IMR-90 (cell line): ENCODE measurements at regions not wholly inside any gene's neighbourhood (a gene's known extent, or its start where the extent isn't known, plus 50 kb on each side); places are given as distances from the start of the nearest gene placed in this dataset.

Experiments used
- ATAC-seq: fragments of 200-7000 bp; cut with Tn5 transposase; 2 replicates; pipeline ENCODE4 v1.9.1; 2020; ENCODE audit warnings: low read depth, mild to moderate bottlenecking, moderate library complexity
- BruUV-seq: library from RNA; stranded (reverse); fragments of 400-500 nt; replicated peaks from 2 replicates; lab custom pipeline; 2021; lab: Mats Ljungman, UMichigan
- CTCF ChIA-PET: fragments of 300-600 bp; formaldehyde crosslinking; extraction: SDS; loops from one replicate; lab custom pipeline; 2021; ENCODE audit warnings: antibody characterized with exemption; lab: Yijun Ruan, JAX
- POLR2A ChIA-PET: fragments of 300-600 bp; sonication (Branson Sonifier 250); formaldehyde crosslinking; loops from one replicate; lab custom pipeline; 2022; ENCODE audit warnings: antibody characterized with exemption; ENCODE audit not compliant: unreplicated experiment; lab: Charles Lee
- DNase-seq: peaks from one replicate; pipeline ENCODE4 v3.0.0; 2013
- H2AFZ ChIP-seq: replicated peaks from 2 replicates; pipeline ENCODE3; 2013; ENCODE audit warnings: low read length, mild to moderate bottlenecking; ENCODE audit not compliant: poor library complexity
- H2AK5ac ChIP-seq: 2 replicates; pipeline ENCODE4 v1.6.1; 2013; ENCODE audit warnings: low read depth, low read length, inconsistent platforms
- H2AK9ac ChIP-seq: replicated peaks from 2 replicates; pipeline ENCODE3; 2013; ENCODE audit warnings: mild to moderate bottlenecking, low read depth, low read length, moderate library complexity; ENCODE audit not compliant: poor library complexity
- H2BK120ac ChIP-seq: 2 replicates; pipeline ENCODE4 v1.6.1; 2013; ENCODE audit warnings: low read depth, low read length, inconsistent platforms
- H2BK15ac ChIP-seq: 3 replicates; pipeline ENCODE4 v1.6.1; 2013; ENCODE audit warnings: low read depth, low read length, inconsistent platforms
- H2BK20ac ChIP-seq: 2 replicates; pipeline ENCODE4 v1.6.1; 2013; ENCODE audit warnings: low read depth, mild to moderate bottlenecking, inconsistent platforms, low read length, moderate library complexity
- H2BK5ac ChIP-seq: 2 replicates; pipeline ENCODE4 v1.6.1; 2013; ENCODE audit warnings: mild to moderate bottlenecking, low read depth, low read length, inconsistent platforms; ENCODE audit not compliant: poor library complexity, severe bottlenecking
- H3K14ac ChIP-seq: replicated peaks from 2 replicates; pipeline ENCODE4 v1.6.1; 2013; ENCODE audit warnings: low read depth, low read length, inconsistent platforms
- H3K18ac ChIP-seq: 2 replicates; pipeline ENCODE4 v1.6.1; 2013; ENCODE audit warnings: low read depth, low read length, control low read depth
- H3K23ac ChIP-seq: 2 replicates; pipeline ENCODE4 v1.6.1; 2013; ENCODE audit warnings: low read depth, low read length, inconsistent platforms
- H3K27ac ChIP-seq: 2 replicates; pipeline ENCODE4 v1.5.1; 2013; ENCODE audit warnings: mild to moderate bottlenecking, control low read depth, low read length; ENCODE audit not compliant: insufficient read depth
- H3K27me3 ChIP-seq: 2 replicates; pipeline ENCODE4 v1.6.1; 2013; ENCODE audit warnings: low read length; ENCODE audit not compliant: control insufficient read depth, insufficient read depth
- H3K36me3 ChIP-seq: 2 replicates; pipeline ENCODE4 v1.6.1; 2013; ENCODE audit warnings: low read length, mixed read lengths; ENCODE audit not compliant: control insufficient read depth, insufficient read depth
- H3K4ac ChIP-seq: 2 replicates; pipeline ENCODE4 v1.6.1; 2013; ENCODE audit warnings: low read depth, low read length, inconsistent platforms
- H3K4me1 ChIP-seq: 2 replicates; pipeline ENCODE4 v1.6.1; 2013; ENCODE audit warnings: low read length, mixed read lengths; ENCODE audit not compliant: control insufficient read depth, insufficient read depth
- H3K4me2 ChIP-seq: 2 replicates; pipeline ENCODE4 v1.6.1; 2013; ENCODE audit warnings: low read depth, mild to moderate bottlenecking, control low read depth, low read length, moderate library complexity
- H3K4me3 ChIP-seq: 2 replicates; pipeline ENCODE4 v1.5.1; 2013; ENCODE audit warnings: low read depth, mild to moderate bottlenecking, control low read depth, low read length, moderate library complexity; ENCODE audit not compliant: insufficient read depth
- H3K56ac ChIP-seq: 2 replicates; pipeline ENCODE4 v1.6.1; 2013; ENCODE audit warnings: low read length, inconsistent platforms; ENCODE audit not compliant: insufficient read depth; ENCODE audit errors: extremely low read depth
- H3K79me1 ChIP-seq, 2 experiments: 2 replicates each; pipeline ENCODE4 v1.6.1; 2013; ENCODE audit warnings: low read length in 2 of 2, inconsistent platforms in 1 of 2, low read depth in 1 of 2
- H3K9ac ChIP-seq: 2 replicates; pipeline ENCODE4 v1.6.1; 2013; ENCODE audit warnings: low read depth, low read length, control low read depth
- H3K9me1 ChIP-seq: 2 replicates; pipeline ENCODE4 v1.6.1; 2013; ENCODE audit warnings: low read length, inconsistent platforms; ENCODE audit not compliant: insufficient read depth
- H3K9me3 ChIP-seq: 2 replicates; pipeline ENCODE4 v1.6.1; 2013; ENCODE audit warnings: low read length; ENCODE audit not compliant: control insufficient read depth, insufficient read depth
- H4K20me1 ChIP-seq: 2 replicates; pipeline ENCODE4 v1.6.1; 2013; ENCODE audit warnings: low read length, inconsistent platforms; ENCODE audit not compliant: insufficient read depth
- H4K5ac ChIP-seq: 2 replicates; pipeline ENCODE4 v1.6.1; 2013; ENCODE audit warnings: mild to moderate bottlenecking, low read depth, low read length, control low read depth
- H4K8ac ChIP-seq, 2 experiments: 2 replicates each; pipeline ENCODE4 v1.6.1; 2013; ENCODE audit warnings: low read depth in 2 of 2, low read length in 2 of 2, control low read depth in 1 of 2, inconsistent platforms in 1 of 2
- H4K91ac ChIP-seq: 2 replicates; pipeline ENCODE4 v1.6.1; 2013; ENCODE audit warnings: low read depth, low read length, inconsistent platforms; ENCODE audit not compliant: insufficient read depth
- BHLHE40 ChIP-seq: fragments of 150-350 bp; IDR thresholded peaks from 2 replicates; pipeline ENCODE4 v1.6.1; 2016; ENCODE audit warnings: mild to moderate bottlenecking, low read depth, low read length
- CHD1 ChIP-seq: IDR thresholded peaks from 2 replicates; pipeline ENCODE4 v1.6.1; 2012; ENCODE audit warnings: low read depth, low read length, improper control_type of control experiment
- FOS ChIP-seq: fragments of 150-350 bp; IDR thresholded peaks from 2 replicates; pipeline ENCODE4 v1.6.1; 2016; ENCODE audit warnings: low read depth, low read length
- MAFK ChIP-seq: IDR thresholded peaks from 2 replicates; pipeline ENCODE4 v1.6.1; 2012; ENCODE audit warnings: low read depth, low read length, improper control_type of control experiment
- NFE2L2 ChIP-seq: fragments of 150-350 bp; IDR thresholded peaks from 2 replicates; pipeline ENCODE4 v1.6.1; 2016; ENCODE audit warnings: low read depth, mild to moderate bottlenecking, low read length
- POLR2A ChIP-seq: IDR thresholded peaks from 2 replicates; pipeline ENCODE4 v1.6.1; 2012; ENCODE audit warnings: mild to moderate bottlenecking, low read depth, low read length
- RAD21 ChIP-seq: IDR thresholded peaks from 2 replicates; pipeline ENCODE4 v1.6.1; 2012; ENCODE audit warnings: low read length, improper control_type of control experiment
- RCOR1 ChIP-seq: IDR thresholded peaks from 2 replicates; pipeline ENCODE4 v1.6.1; 2012; ENCODE audit warnings: mild to moderate bottlenecking, low read length, improper control_type of control experiment; ENCODE audit not compliant: insufficient replicate concordance
- RFX5 ChIP-seq: IDR thresholded peaks from 2 replicates; pipeline ENCODE4 v1.8.0; 2012; ENCODE audit warnings: low read depth, mild to moderate bottlenecking, low read length, moderate library complexity
- SMC3 ChIP-seq: fragments of 150-350 bp; IDR thresholded peaks from 2 replicates; pipeline ENCODE4 v1.6.1; 2016; ENCODE audit warnings: low read depth, mild to moderate bottlenecking, antibody characterized with exemption, low read length, moderate library complexity
- WGBS, 2 experiments: methylation state at CpG; one replicate each; pipeline versions ENCODE4 v1.1.5 to v1.1.7; 2013; ENCODE audit warnings: missing lambda C conversion rate in 2 of 2; ENCODE audit not compliant: insufficient read length in 1 of 2; ENCODE audit errors: extremely low coverage in 2 of 2; 5-methylcytosine and 5-hydroxymethylcytosine counted together
- dilution Hi-C: fragments of 300-500 bp; cut with HindIII; formaldehyde crosslinking; loops from one replicate; pipeline ENCODE4 v1.14.3; 2018; ENCODE audit warnings: low sequenced_read_pairs; ENCODE audit not compliant: unreplicated experiment
- in situ Hi-C: fragments of 300-500 bp; cut with MboI; formaldehyde crosslinking; loops from 3 replicates; pipeline ENCODE4 v1.14.3; 2019; ENCODE audit warnings: low sequenced_read_pairs, inconsistent platforms, mixed read lengths
- intact Hi-C: fragments of 100-400 bp; cut with micrococcal nuclease; formaldehyde crosslinking; loops from 2 replicates; pipeline ENCODE4 v1.10.0; 2022
- TF ChIP-seq, protein P1 (sequence below): conservative IDR thresholded peaks from 2 replicates; pipeline ENCODE4 v1.5.1; 2012; ENCODE audit warnings: mild to moderate bottlenecking, low read depth, low read length, improper control_type of control experiment
- TF ChIP-seq, protein P2 (sequence below): fragments of 150-350 bp; IDR thresholded peaks from 2 replicates; pipeline ENCODE4 v1.6.1; 2017; ENCODE audit warnings: mild to moderate bottlenecking, antibody characterized with exemption, low read length, low read depth
- TF ChIP-seq, protein P3 (sequence below): fragments of 150-350 bp; IDR thresholded peaks from 2 replicates; pipeline ENCODE4 v1.6.1; 2016; ENCODE audit warnings: low read depth, mild to moderate bottlenecking, low read length, moderate library complexity, borderline replicate concordance

DNA sequence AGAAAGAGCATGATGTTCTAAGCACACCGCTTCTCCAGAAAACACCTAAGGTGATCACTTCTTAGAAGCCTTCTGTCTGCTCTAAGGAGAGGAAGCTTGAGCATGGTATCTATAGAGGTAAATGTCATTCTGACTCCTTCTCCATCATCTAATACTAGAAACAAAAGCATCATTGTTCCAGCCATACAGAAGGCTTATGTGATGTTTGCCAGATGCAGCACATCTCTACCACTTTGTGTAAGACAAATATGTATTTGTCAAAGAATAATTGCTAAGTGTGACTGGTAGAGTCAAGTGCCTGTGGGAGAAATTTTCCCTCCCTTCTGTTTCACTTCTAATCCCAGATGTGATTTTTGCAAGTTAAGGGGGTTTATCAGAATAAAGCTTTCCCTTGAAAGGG lies 217.1 kb downstream of the HS3ST3A1 start:
- POLR2A ChIA-PET, result no interaction called here
- Histone ChIP-seq H2AFZ (no peak overlapping the region), H3K9me1 (no peaks in the 10 kb centered on the region), H2BK5ac (no peak overlapping the region), H3K79me1 (no peaks in the 10 kb centered on the region), H3K27me3 (no peaks in the 10 kb centered on the region), H4K5ac (no peak overlapping the region), H2BK20ac (no peak overlapping the region), H2BK15ac (no peak overlapping the region; the same call in 2 of the 3 replicates), H3K9ac (no peak overlapping the region), H4K91ac (no peak overlapping the region), H3K9me3 (no peaks in the 10 kb centered on the region; the same call in 1 of the 2 replicates), H3K4me1 (0 out of 2 replicates have a peak, but pooled peaks cover 2% of the 10 kb centered on the region), H3K14ac (no peak overlapping the region), H2AK5ac (no peak overlapping the region), H3K4ac (no peak overlapping the region), H2BK120ac (no peak overlapping the region), H3K18ac (no peak overlapping the region), H3K23ac (no peak overlapping the region), H3K27ac (no peak overlapping the region), H3K36me3 (no peaks in the 10 kb centered on the region), H2AK9ac (no peak overlapping the region), H3K4me2 (no peak overlapping the region), H3K56ac (no peak overlapping the region), H4K8ac (no peak overlapping the region), H4K20me1 (no peaks in the 10 kb centered on the region), H3K4me3 (no peak overlapping the region)
- DNase-seq (no peak), ATAC-seq (no peak)
- no CpG with 5 or more reads among the region's 1 CpG for WGBS, 2 experiments
- dilution Hi-C loops, result no loop called here
- CTCF ChIA-PET, result no interaction called here
- BruUV-seq, result no TSS peak
- intact Hi-C loops, result no loop called here
- in situ Hi-C loops, result no loop called here
- TF ChIP-seq, protein P1, sequence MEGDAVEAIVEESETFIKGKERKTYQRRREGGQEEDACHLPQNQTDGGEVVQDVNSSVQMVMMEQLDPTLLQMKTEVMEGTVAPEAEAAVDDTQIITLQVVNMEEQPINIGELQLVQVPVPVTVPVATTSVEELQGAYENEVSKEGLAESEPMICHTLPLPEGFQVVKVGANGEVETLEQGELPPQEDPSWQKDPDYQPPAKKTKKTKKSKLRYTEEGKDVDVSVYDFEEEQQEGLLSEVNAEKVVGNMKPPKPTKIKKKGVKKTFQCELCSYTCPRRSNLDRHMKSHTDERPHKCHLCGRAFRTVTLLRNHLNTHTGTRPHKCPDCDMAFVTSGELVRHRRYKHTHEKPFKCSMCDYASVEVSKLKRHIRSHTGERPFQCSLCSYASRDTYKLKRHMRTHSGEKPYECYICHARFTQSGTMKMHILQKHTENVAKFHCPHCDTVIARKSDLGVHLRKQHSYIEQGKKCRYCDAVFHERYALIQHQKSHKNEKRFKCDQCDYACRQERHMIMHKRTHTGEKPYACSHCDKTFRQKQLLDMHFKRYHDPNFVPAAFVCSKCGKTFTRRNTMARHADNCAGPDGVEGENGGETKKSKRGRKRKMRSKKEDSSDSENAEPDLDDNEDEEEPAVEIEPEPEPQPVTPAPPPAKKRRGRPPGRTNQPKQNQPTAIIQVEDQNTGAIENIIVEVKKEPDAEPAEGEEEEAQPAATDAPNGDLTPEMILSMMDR, result no peak
- TF ChIP-seq, protein P2, sequence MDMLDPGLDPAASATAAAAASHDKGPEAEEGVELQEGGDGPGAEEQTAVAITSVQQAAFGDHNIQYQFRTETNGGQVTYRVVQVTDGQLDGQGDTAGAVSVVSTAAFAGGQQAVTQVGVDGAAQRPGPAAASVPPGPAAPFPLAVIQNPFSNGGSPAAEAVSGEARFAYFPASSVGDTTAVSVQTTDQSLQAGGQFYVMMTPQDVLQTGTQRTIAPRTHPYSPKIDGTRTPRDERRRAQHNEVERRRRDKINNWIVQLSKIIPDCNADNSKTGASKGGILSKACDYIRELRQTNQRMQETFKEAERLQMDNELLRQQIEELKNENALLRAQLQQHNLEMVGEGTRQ, result no peak
- TF ChIP-seq NFE2L2, result no peak
- TF ChIP-seq, protein P3, sequence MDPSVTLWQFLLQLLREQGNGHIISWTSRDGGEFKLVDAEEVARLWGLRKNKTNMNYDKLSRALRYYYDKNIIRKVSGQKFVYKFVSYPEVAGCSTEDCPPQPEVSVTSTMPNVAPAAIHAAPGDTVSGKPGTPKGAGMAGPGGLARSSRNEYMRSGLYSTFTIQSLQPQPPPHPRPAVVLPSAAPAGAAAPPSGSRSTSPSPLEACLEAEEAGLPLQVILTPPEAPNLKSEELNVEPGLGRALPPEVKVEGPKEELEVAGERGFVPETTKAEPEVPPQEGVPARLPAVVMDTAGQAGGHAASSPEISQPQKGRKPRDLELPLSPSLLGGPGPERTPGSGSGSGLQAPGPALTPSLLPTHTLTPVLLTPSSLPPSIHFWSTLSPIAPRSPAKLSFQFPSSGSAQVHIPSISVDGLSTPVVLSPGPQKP, result no peak
- TF ChIP-seq RCOR1, result no peak
- no peak for TF ChIP-seq POLR2A
- TF ChIP-seq FOS, result no peak
- TF ChIP-seq MAFK, result no peak
- TF ChIP-seq SMC3, result no peak
- TF ChIP-seq BHLHE40, result no peak
- TF ChIP-seq RAD21, result no peak
- no peak for TF ChIP-seq CHD1
- no peak for TF ChIP-seq RFX5
